ENCODE measurements at regions not wholly inside any gene's neighbourhood (a gene's known extent, or its start where the extent isn't known, plus 50 kb on each side); places are given as distances from the start of the nearest gene placed in this dataset.

GRCh38 chr2:59733970-59734369, 819.5 kb downstream of the BCL11A start:
- DNase-seq (ENCODE audit: low spot score): no peak

- no peak for DNase-seq (ENCODE audit: low spot score)
Measured at GRCh38 chr2:59733567-59733930, 819.9 kb downstream of the BCL11A start.

GRCh38 chr2:59732871-59733566, 820.4 kb downstream of the BCL11A start:
- DNase-seq (ENCODE audit: low spot score): no peak

GRCh38 chr2:59727121-59727590, 826.3 kb downstream of the BCL11A start:
- DNase-seq (ENCODE audit: low spot score): no peak

GRCh38 chr2:59726228-59727120, 827.0 kb downstream of the BCL11A start:
- no peak for DNase-seq (ENCODE audit: low spot score)

GRCh38 chr2:59724746-59725145, 828.7 kb downstream of the BCL11A start:
- no peak for DNase-seq (ENCODE audit: low spot score)

GRCh38 chr2:59720296-59720866, 833.1 kb downstream of the BCL11A start:
- DNase-seq (ENCODE audit: low spot score): no peak

GRCh38 chr2:59713577-59713976, 839.9 kb downstream of the BCL11A start:
- no peak for DNase-seq (ENCODE audit: low spot score)

GRCh38 chr2:59711121-59711520, 842.3 kb downstream of the BCL11A start:
- no peak for DNase-seq (ENCODE audit: low spot score)

GRCh38 chr2:59706729-59707128, 846.7 kb downstream of the BCL11A start:
- DNase-seq (ENCODE audit: low spot score): no peak

- no peak for DNase-seq (ENCODE audit: low spot score)
Measured at GRCh38 chr2:59703796-59704195, 849.7 kb downstream of the BCL11A start.

GRCh38 chr2:59702026-59702425, 851.4 kb downstream of the BCL11A start:
- DNase-seq (ENCODE audit: low spot score): no peak

- no peak for DNase-seq (ENCODE audit: low spot score)
Measured at GRCh38 chr2:59701271-59701994, 852.0 kb downstream of the BCL11A start.

- DNase-seq (ENCODE audit: low spot score): no peak
Measured at GRCh38 chr2:59694176-59694575, 859.3 kb downstream of the BCL11A start.

GRCh38 chr2:59693231-59693959, 860.1 kb downstream of the BCL11A start:
- DNase-seq (ENCODE audit: low spot score): no peak

- DNase-seq (ENCODE audit: low spot score): no peak
Measured at GRCh38 chr2:59691518-59692190, 861.8 kb downstream of the BCL11A start.

- no peak for DNase-seq (ENCODE audit: low spot score)
Measured at GRCh38 chr2:59690849-59691248, 862.6 kb downstream of the BCL11A start.

GRCh38 chr2:59684771-59685166, 868.7 kb downstream of the BCL11A start:
- no peak for DNase-seq (ENCODE audit: low spot score)

- DNase-seq (ENCODE audit: low spot score): no peak
Measured at GRCh38 chr2:59684116-59684770, 869.2 kb downstream of the BCL11A start.

GRCh38 chr2:59680863-59681262, 872.6 kb downstream of the BCL11A start:
- no peak for DNase-seq (ENCODE audit: low spot score)
